LNCaP clone FGC (cell line): ENCODE measurements at regions not wholly inside any gene's neighbourhood (a gene's known extent, or its start where the extent isn't known, plus 50 kb on each side); places are given as distances from the start of the nearest gene placed in this dataset.

Experiments
- DNase-seq: peaks from one replicate; pipeline ENCODE4 v3.0.0-alpha.2; 2011; ENCODE audit warnings: low read depth
- H3K4me3 ChIP-seq: 2 replicates; pipeline ENCODE4 v1.5.1; 2011; ENCODE audit warnings: mild to moderate bottlenecking, low read depth, low read length, control low read depth
- CTCF ChIP-seq: IDR thresholded peaks from 2 replicates; pipeline ENCODE4 v1.5.1; 2012; ENCODE audit warnings: mild to moderate bottlenecking; ENCODE audit not compliant: control insufficient read depth, insufficient read depth; ENCODE audit errors: extremely low read depth

GRCh38 chr10:36232935-36233334, 590.8 kb upstream of the FZD8 start:
- no peak for DNase-seq
- TF ChIP-seq CTCF, result no peak
- H3K4me3 ChIP-seq, result no peak overlapping the region

GRCh38 chr10:36224431-36224985, 582.4 kb upstream of the FZD8 start:
- no peak for TF ChIP-seq CTCF
- no peak for DNase-seq
- no peak overlapping the region for H3K4me3 ChIP-seq

- no peak overlapping the region for H3K4me3 ChIP-seq
- no peak for TF ChIP-seq CTCF
- DNase-seq, result no peak
These were observed 579.0 kb upstream of the FZD8 start for GRCh38 chr10:36221101-36221500.

GRCh38 chr10:36220151-36220550, 578.1 kb upstream of the FZD8 start:
- no peak overlapping the region for H3K4me3 ChIP-seq
- TF ChIP-seq CTCF, result no peak
- no peak for DNase-seq

- no peak for DNase-seq
- no peak for TF ChIP-seq CTCF
These were observed 569.8 kb upstream of the FZD8 start for GRCh38 chr10:36211856-36212255.

GRCh38 chr10:36209480-36209879, 567.4 kb upstream of the FZD8 start:
- H3K4me3 ChIP-seq, result no peak overlapping the region
- no peak for TF ChIP-seq CTCF
- no peak for DNase-seq

More at GRCh38 chr10:36211856-36212255, 569.8 kb upstream of the FZD8 start:
- H3K4me3 ChIP-seq, result no peak overlapping the region

- no peak for DNase-seq
- H3K4me3 ChIP-seq, result no peak overlapping the region
- no peak for TF ChIP-seq CTCF
These were observed 560.8 kb upstream of the FZD8 start for GRCh38 chr10:36202881-36203280.
